GM12891 (cell line): ENCODE measurements at regions not wholly inside any gene's neighbourhood (a gene's known extent, or its start where the extent isn't known, plus 50 kb on each side); places are given as distances from the start of the nearest gene placed in this dataset.

Source experiments
- POLR2A ChIP-seq: IDR thresholded peaks from 2 replicates; pipeline ENCODE4 v1.6.1; 2011; ENCODE audit warnings: low read depth, low read length, control low read depth
- POLR2AphosphoS5 ChIP-seq: IDR thresholded peaks from 2 replicates; pipeline ENCODE4 v1.6.1; 2011; ENCODE audit warnings: low read depth, low read length, control low read depth
- SPI1 ChIP-seq: IDR thresholded peaks from 2 replicates; pipeline ENCODE4 v1.6.1; 2011; ENCODE audit warnings: low read depth, low read length, control low read depth
- TAF1 ChIP-seq: IDR thresholded peaks from 2 replicates; pipeline ENCODE4 v1.6.1; 2011; ENCODE audit warnings: low read depth, low read length, control low read depth

GRCh38 chrX:63275127-63275526, 76.0 kb downstream of the SPIN4 start:
- TF ChIP-seq POLR2AphosphoS5 (no peak), SPI1 (no peak), POLR2A (no peak), TAF1 (no peak)
